Esophagus squamous epithelium (tissue), 4 donors: ENCODE measurements at regions not wholly inside any gene's neighbourhood (a gene's known extent, or its start where the extent isn't known, plus 50 kb on each side); places are given as distances from the start of the nearest gene placed in this dataset.

Experiments used
- CTCF ChIP-seq, 6 experiments: fragments of 450-650 bp in 4 of 6; fragments of 200-600 bp in 2 of 6; sonication (generic) in 2 of 6; IDR thresholded peaks; one replicate each; pipeline ENCODE4 v1.5.1; 2016 to 2019; ENCODE audit warnings: antibody characterized with exemption in 6 of 6, mild to moderate bottlenecking in 4 of 6, moderate library complexity in 4 of 6
- POLR2A ChIP-seq, 4 donors: fragments of 450-650 bp; IDR thresholded peaks; one replicate each; pipeline ENCODE4 v1.6.1; 2017; ENCODE audit warnings: antibody characterized with exemption in 4 of 4, mild to moderate bottlenecking in 4 of 4, moderate library complexity in 3 of 4

DNA sequence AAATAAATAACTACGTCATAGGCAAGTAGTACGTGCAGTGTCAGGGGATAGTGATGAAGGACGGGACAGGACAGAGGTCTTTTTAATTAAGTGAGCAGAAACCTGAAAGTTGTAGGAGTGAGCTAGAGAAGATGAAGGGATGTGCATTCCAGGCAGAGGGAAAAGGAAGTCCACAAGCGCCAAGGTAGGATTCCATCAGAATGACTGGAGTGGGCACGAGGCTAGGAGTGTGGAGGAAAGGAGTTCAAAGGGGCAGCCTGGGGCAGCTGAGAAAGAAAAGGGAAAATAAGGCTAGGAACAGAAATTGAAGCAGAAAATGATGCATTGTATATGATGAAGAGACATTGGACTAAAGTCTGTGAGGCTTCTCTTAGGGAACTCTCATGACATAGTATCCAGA lies 192.2 kb upstream of the TLL1 start:
- TF ChIP-seq CTCF (IDR thresholded peaks at IDR 0.05) (no peak), POLR2A (IDR thresholded peaks at IDR 0.05) (no peak)
